Hepatocyte (in vitro differentiated cells): ENCODE measurements at regions not wholly inside any gene's neighbourhood (a gene's known extent, or its start where the extent isn't known, plus 50 kb on each side); places are given as distances from the start of the nearest gene placed in this dataset.

Experiments
- DNase-seq: peaks from one replicate; pipeline ENCODE4 v3.0.0-alpha.2; 2016; ENCODE audit warnings: low spot score
- H2AFZ ChIP-seq: fragments of 200-600 bp; sonication (generic); 2 replicates; pipeline ENCODE4 v1.6.0; 2016; ENCODE audit warnings: antibody characterized with exemption, mild to moderate bottlenecking
- H3K27ac ChIP-seq: fragments of 200-600 bp; sonication (generic); 2 replicates; pipeline ENCODE4 v1.5.1; 2016; ENCODE audit warnings: mild to moderate bottlenecking
- H3K27me3 ChIP-seq: fragments of 200-600 bp; sonication (generic); 2 replicates; pipeline ENCODE4 v1.6.1; 2016
- H3K36me3 ChIP-seq: fragments of 200-600 bp; sonication (generic); replicated peaks from 2 replicates; pipeline ENCODE4 v1.5.1; 2016; ENCODE audit warnings: low read depth; ENCODE audit not compliant: insufficient read depth
- H3K4me1 ChIP-seq: fragments of 200-600 bp; sonication (generic); 2 replicates; pipeline ENCODE4 v1.5.1; 2016; ENCODE audit warnings: mild to moderate bottlenecking, moderate library complexity; ENCODE audit not compliant: insufficient read depth
- H3K4me2 ChIP-seq: fragments of 200-600 bp; sonication (generic); 2 replicates; pipeline ENCODE4 v1.6.0; 2016
- H3K4me3 ChIP-seq: fragments of 200-600 bp; sonication (generic); 2 replicates; pipeline ENCODE4 v1.5.1; 2016; ENCODE audit warnings: mild to moderate bottlenecking
- H3K79me2 ChIP-seq: fragments of 200-600 bp; sonication (generic); 2 replicates; pipeline ENCODE4 v1.6.0; 2017; ENCODE audit warnings: mild to moderate bottlenecking
- H3K9me2 ChIP-seq: fragments of 200-600 bp; sonication (generic); replicated peaks from 2 replicates; pipeline ENCODE4 v1.6.0; 2017; ENCODE audit warnings: mild to moderate bottlenecking; ENCODE audit not compliant: insufficient read depth
- H3K9me3 ChIP-seq: fragments of 200-600 bp; sonication (generic); 2 replicates; pipeline ENCODE4 v1.5.1; 2016; ENCODE audit warnings: low read depth, mild to moderate bottlenecking
- H4K20me1 ChIP-seq: fragments of 200-600 bp; sonication (generic); 2 replicates; pipeline ENCODE4 v1.6.0; 2016; ENCODE audit warnings: mild to moderate bottlenecking; ENCODE audit not compliant: insufficient read depth, poor library complexity, severe bottlenecking
- CTCF ChIP-seq: fragments of 200-600 bp; sonication (generic); IDR thresholded peaks from 2 replicates; pipeline ENCODE4 v1.5.1; 2016; ENCODE audit warnings: antibody characterized with exemption, mild to moderate bottlenecking; ENCODE audit not compliant: poor library complexity
- EZH2 ChIP-seq: fragments of 200-600 bp; sonication (generic); IDR thresholded peaks from 2 replicates; pipeline ENCODE4 v1.6.1; 2016; ENCODE audit warnings: antibody characterized with exemption, mild to moderate bottlenecking, borderline replicate concordance
- EZH2phosphoT487 ChIP-seq: fragments of 200-600 bp; sonication (generic); IDR thresholded peaks from one replicate; pipeline ENCODE4 v1.6.1; 2018; ENCODE audit warnings: antibody characterized with exemption, mild to moderate bottlenecking, low read depth, moderate library complexity; ENCODE audit not compliant: unreplicated experiment, severe bottlenecking
- WGBS: methylation state at CpG from one replicate; pipeline ENCODE4 v1.1.6; 2016; ENCODE audit warnings: low lambda C conversion rate; ENCODE audit errors: missing lambda C conversion rate; 5-methylcytosine and 5-hydroxymethylcytosine counted together

- Histone ChIP-seq H3K4me3 (no peak overlapping the region), H3K27me3 (no peaks in the 10 kb centered on the region), H3K9me2 (no peaks in the 10 kb centered on the region), H3K79me2 (no peaks in the 10 kb centered on the region), H4K20me1 (no peaks in the 10 kb centered on the region), H2AFZ (no peak overlapping the region), H3K9me3 (no peaks in the 10 kb centered on the region), H3K27ac (no peak overlapping the region), H3K4me2 (no peak overlapping the region), H3K4me1 (no peaks in the 10 kb centered on the region), H3K36me3 (no peaks in the 10 kb centered on the region)
- TF ChIP-seq CTCF (no peak), EZH2 (no peak), EZH2phosphoT487 (no peak)
- DNase-seq, result no peak
- 82% methylated on average over 2 of the region's 2 CpGs for WGBS
Observed at GRCh38 chr18:41268271-41268670, 686.8 kb upstream of the PIK3C3 start.

GRCh38 chr18:41266616-41267015, 688.4 kb upstream of the PIK3C3 start:
- no peaks in the 10 kb centered on the region for H3K79me2 ChIP-seq
- no peaks in the 10 kb centered on the region for H3K36me3 ChIP-seq
- no peak for TF ChIP-seq CTCF
- no peak for TF ChIP-seq EZH2
- TF ChIP-seq EZH2phosphoT487, result no peak
- WGBS, result 64% methylated on average over 3 of the region's 3 CpGs
- no peaks in the 10 kb centered on the region for H4K20me1 ChIP-seq
- DNase-seq, result no peak
- no peaks in the 10 kb centered on the region for H3K27me3 ChIP-seq
- no peak overlapping the region for H3K4me3 ChIP-seq
- H3K9me2 ChIP-seq, result no peaks in the 10 kb centered on the region
- no peaks in the 10 kb centered on the region for H3K9me3 ChIP-seq
- H2AFZ ChIP-seq, result no peak overlapping the region
- no peak overlapping the region for H3K27ac ChIP-seq
- no peaks in the 10 kb centered on the region for H3K4me1 ChIP-seq
- H3K4me2 ChIP-seq, result no peak overlapping the region

GRCh38 chr18:41266204-41266603, 688.8 kb upstream of the PIK3C3 start:
- Histone ChIP-seq H2AFZ (no peak overlapping the region), H3K4me3 (no peak overlapping the region), H3K4me2 (no peak overlapping the region), H3K79me2 (no peaks in the 10 kb centered on the region), H3K9me2 (no peaks in the 10 kb centered on the region), H3K27me3 (no peaks in the 10 kb centered on the region), H3K27ac (no peak overlapping the region), H3K4me1 (no peaks in the 10 kb centered on the region), H3K9me3 (no peaks in the 10 kb centered on the region), H3K36me3 (no peaks in the 10 kb centered on the region), H4K20me1 (no peaks in the 10 kb centered on the region)
- no peak for DNase-seq
- WGBS, result 88% methylated on average over 5 of the region's 5 CpGs
- TF ChIP-seq EZH2 (no peak), CTCF (no peak), EZH2phosphoT487 (no peak)

GRCh38 chr18:41265047-41265446, 690.0 kb upstream of the PIK3C3 start:
- DNase-seq, result no peak
- TF ChIP-seq EZH2phosphoT487 (no peak), CTCF (no peak), EZH2 (no peak)
- no peaks in the 10 kb centered on the region for H3K4me1 ChIP-seq
- 45% methylated on average over 2 of the region's 2 CpGs for WGBS
- H3K9me2 ChIP-seq, result no peaks in the 10 kb centered on the region
- no peaks in the 10 kb centered on the region for H3K36me3 ChIP-seq
- no peaks in the 10 kb centered on the region for H3K27me3 ChIP-seq
- H3K79me2 ChIP-seq, result no peaks in the 10 kb centered on the region
- H4K20me1 ChIP-seq, result no peaks in the 10 kb centered on the region
- no peak overlapping the region for H3K4me3 ChIP-seq
- no peak overlapping the region for H3K27ac ChIP-seq
- H3K9me3 ChIP-seq, result no peaks in the 10 kb centered on the region
- no peak overlapping the region for H3K4me2 ChIP-seq
- H2AFZ ChIP-seq, result no peak overlapping the region
